GM12878 (cell line): ENCODE measurements at regions not wholly inside any gene's neighbourhood (a gene's known extent, or its start where the extent isn't known, plus 50 kb on each side); places are given as distances from the start of the nearest gene placed in this dataset.

ENCODE experiments used
- BHLHE40 ChIP-seq, 2 experiments: fragments of 450-650 bp in 1 of 2; IDR thresholded peaks; 2 replicates each; pipeline ENCODE4 v1.6.1; 2011 to 2017; ENCODE audit warnings: low read depth in 2 of 2, borderline replicate concordance in 1 of 2, improper control_type of control experiment in 1 of 2, low read length in 1 of 2, mild to moderate bottlenecking in 1 of 2
- CHD4 ChIP-seq: fragments of 200-600 bp; sonication (generic); IDR thresholded peaks from 2 replicates; pipeline ENCODE4 v1.6.1; 2016; ENCODE audit warnings: mild to moderate bottlenecking
- CREB1 ChIP-seq: IDR thresholded peaks from 2 replicates; pipeline ENCODE4 v1.6.1; 2012; ENCODE audit warnings: low read depth, mild to moderate bottlenecking, inconsistent platforms
- CREM ChIP-seq: IDR thresholded peaks from 2 replicates; pipeline ENCODE4 v1.6.1; 2014; ENCODE audit warnings: antibody characterized with exemption, low read depth
- FOXK2 ChIP-seq: fragments of 450-650 bp; IDR thresholded peaks from 2 replicates; pipeline ENCODE4 v1.6.1; 2017; ENCODE audit warnings: mild to moderate bottlenecking, moderate library complexity
- FOXM1 ChIP-seq: IDR thresholded peaks from 2 replicates; pipeline ENCODE4 v1.6.1; 2012; ENCODE audit warnings: low read depth, mild to moderate bottlenecking, inconsistent platforms, low read length, moderate library complexity
- HCFC1 ChIP-seq: fragments of 150-350 bp; IDR thresholded peaks from 2 replicates; pipeline ENCODE4 v1.6.1; 2014; ENCODE audit warnings: low read length
- IKZF1 ChIP-seq: fragments of 450-650 bp; conservative IDR thresholded peaks from 2 replicates; pipeline ENCODE4 v1.6.1; 2017; ENCODE audit warnings: antibody characterized with exemption, mild to moderate bottlenecking
- IRF4 ChIP-seq: IDR thresholded peaks from 2 replicates; pipeline ENCODE4 v1.6.1; 2011; ENCODE audit warnings: low read depth, low read length
- JUNB ChIP-seq: IDR thresholded peaks from 2 replicates; pipeline ENCODE4 v1.6.1; 2016; ENCODE audit warnings: antibody characterized with exemption, mild to moderate bottlenecking
- JUND ChIP-seq: IDR thresholded peaks from 2 replicates; pipeline ENCODE4 v1.6.1; 2012; ENCODE audit warnings: low read depth, mild to moderate bottlenecking, low read length, improper control_type of control experiment, moderate library complexity
- MYB ChIP-seq: fragments of 150-350 bp; IDR thresholded peaks from 2 replicates; pipeline ENCODE4 v1.6.1; 2014; ENCODE audit warnings: mild to moderate bottlenecking, low read depth, low read length, borderline replicate concordance
- PML ChIP-seq: IDR thresholded peaks from 2 replicates; pipeline ENCODE4 v1.6.1; 2012; ENCODE audit warnings: low read length, inconsistent platforms
- RAD21 ChIP-seq: IDR thresholded peaks from 2 replicates; pipeline ENCODE4 v1.6.1; 2011; ENCODE audit warnings: mild to moderate bottlenecking, low read depth, low read length, moderate library complexity; ENCODE audit not compliant: insufficient read depth
- SIX5 ChIP-seq: IDR thresholded peaks from 2 replicates; pipeline ENCODE4 v1.6.1; 2011; ENCODE audit warnings: mild to moderate bottlenecking, low read depth, low read length, moderate library complexity; ENCODE audit not compliant: severe bottlenecking
- SMARCA5 ChIP-seq: fragments of 450-650 bp; IDR thresholded peaks from 2 replicates; pipeline ENCODE4 v1.6.1; 2017; ENCODE audit warnings: mild to moderate bottlenecking
- SMC3 ChIP-seq: IDR thresholded peaks from 2 replicates; pipeline ENCODE4 v1.6.1; 2011; ENCODE audit warnings: low read length, improper control_type of control experiment, borderline replicate concordance
- TBL1XR1 ChIP-seq: IDR thresholded peaks from 2 replicates; pipeline ENCODE4 v1.6.1; 2012; ENCODE audit warnings: low read depth, low read length, improper control_type of control experiment
- TCF3 ChIP-seq: IDR thresholded peaks from 2 replicates; pipeline ENCODE4 v1.6.1; 2012; ENCODE audit warnings: low read depth, mild to moderate bottlenecking, low read length, borderline replicate concordance; ENCODE audit not compliant: insufficient read depth
- ZNF274 ChIP-seq: IDR thresholded peaks from one replicate; pipeline ENCODE4 v1.8.0; 2011; ENCODE audit not compliant: insufficient read length, insufficient read depth
- TF ChIP-seq, protein P1 (sequence below): IDR thresholded peaks from 2 replicates; pipeline ENCODE4 v1.6.1; 2012; ENCODE audit warnings: low read length, inconsistent platforms
- TF ChIP-seq, protein P2 (sequence below): fragments of 450-650 bp; IDR thresholded peaks from 2 replicates; pipeline ENCODE4 v1.6.1; 2016; ENCODE audit warnings: mild to moderate bottlenecking
- TF ChIP-seq, protein P3 (sequence below): fragments of 450-650 bp; IDR thresholded peaks from 2 replicates; pipeline ENCODE4 v1.6.1; 2018; ENCODE audit warnings: mild to moderate bottlenecking, low read depth, moderate library complexity; ENCODE audit not compliant: partially characterized antibody
- TF ChIP-seq, protein P4 (sequence below): fragments of 450-650 bp; IDR thresholded peaks from 2 replicates; pipeline ENCODE4 v1.6.1; 2018; ENCODE audit warnings: borderline replicate concordance, mild to moderate bottlenecking; ENCODE audit not compliant: partially characterized antibody
- TF ChIP-seq, protein P5 (sequence below): fragments of 450-650 bp; IDR thresholded peaks from 2 replicates; pipeline ENCODE4 v1.6.1; 2016; ENCODE audit warnings: mild to moderate bottlenecking

DNA sequence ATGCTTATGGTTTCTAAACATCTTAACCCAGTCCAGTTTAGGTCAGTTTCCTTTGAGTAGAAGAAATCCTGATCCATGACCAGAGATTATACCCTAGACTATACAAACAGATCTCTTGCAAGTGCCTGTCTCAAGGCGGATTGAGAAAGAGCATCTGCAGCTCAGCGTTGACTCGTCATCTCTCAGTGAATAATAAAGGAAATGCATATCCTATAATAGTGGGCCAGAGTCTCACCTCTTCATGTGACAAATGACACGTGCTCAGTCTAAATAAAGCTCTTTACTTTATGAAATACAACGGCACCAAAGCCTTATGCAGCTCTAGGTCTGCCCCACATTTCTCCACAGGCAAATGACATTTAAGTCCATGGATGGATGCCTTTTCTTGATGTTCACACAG is 179.4 kb upstream of the NR3C1 start (continued):
- no peak for TF ChIP-seq CREB1
- no peak for TF ChIP-seq FOXK2
- peak; percentile 70 to 81 for TF ChIP-seq BHLHE40 (IDR thresholded peaks at IDR 0.05; ENCODE audit: borderline replicate concordance in 1 of 2, low read depth in 2 of 2, low read length in 1 of 2)
- TF ChIP-seq IRF4: no peak
- no peak for TF ChIP-seq JUND
- peak; percentile 24; the same call in 1 of the 2 replicates for TF ChIP-seq IKZF1
- TF ChIP-seq, protein P1, sequence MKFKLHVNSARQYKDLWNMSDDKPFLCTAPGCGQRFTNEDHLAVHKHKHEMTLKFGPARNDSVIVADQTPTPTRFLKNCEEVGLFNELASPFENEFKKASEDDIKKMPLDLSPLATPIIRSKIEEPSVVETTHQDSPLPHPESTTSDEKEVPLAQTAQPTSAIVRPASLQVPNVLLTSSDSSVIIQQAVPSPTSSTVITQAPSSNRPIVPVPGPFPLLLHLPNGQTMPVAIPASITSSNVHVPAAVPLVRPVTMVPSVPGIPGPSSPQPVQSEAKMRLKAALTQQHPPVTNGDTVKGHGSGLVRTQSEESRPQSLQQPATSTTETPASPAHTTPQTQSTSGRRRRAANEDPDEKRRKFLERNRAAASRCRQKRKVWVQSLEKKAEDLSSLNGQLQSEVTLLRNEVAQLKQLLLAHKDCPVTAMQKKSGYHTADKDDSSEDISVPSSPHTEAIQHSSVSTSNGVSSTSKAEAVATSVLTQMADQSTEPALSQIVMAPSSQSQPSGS: no peak
- TF ChIP-seq PML: no peak
- no peak for TF ChIP-seq CREM
- peak; percentile 23; the same call in 1 of the 2 replicates for TF ChIP-seq JUNB
- 0 out of 2 replicates have a peak, but pooled peaks have one; percentile 2 for TF ChIP-seq RAD21
- TF ChIP-seq SMC3: no peak
- TF ChIP-seq, protein P2, sequence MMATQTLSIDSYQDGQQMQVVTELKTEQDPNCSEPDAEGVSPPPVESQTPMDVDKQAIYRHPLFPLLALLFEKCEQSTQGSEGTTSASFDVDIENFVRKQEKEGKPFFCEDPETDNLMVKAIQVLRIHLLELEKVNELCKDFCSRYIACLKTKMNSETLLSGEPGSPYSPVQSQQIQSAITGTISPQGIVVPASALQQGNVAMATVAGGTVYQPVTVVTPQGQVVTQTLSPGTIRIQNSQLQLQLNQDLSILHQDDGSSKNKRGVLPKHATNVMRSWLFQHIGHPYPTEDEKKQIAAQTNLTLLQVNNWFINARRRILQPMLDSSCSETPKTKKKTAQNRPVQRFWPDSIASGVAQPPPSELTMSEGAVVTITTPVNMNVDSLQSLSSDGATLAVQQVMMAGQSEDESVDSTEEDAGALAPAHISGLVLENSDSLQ: no peak
- TF ChIP-seq, protein P3, sequence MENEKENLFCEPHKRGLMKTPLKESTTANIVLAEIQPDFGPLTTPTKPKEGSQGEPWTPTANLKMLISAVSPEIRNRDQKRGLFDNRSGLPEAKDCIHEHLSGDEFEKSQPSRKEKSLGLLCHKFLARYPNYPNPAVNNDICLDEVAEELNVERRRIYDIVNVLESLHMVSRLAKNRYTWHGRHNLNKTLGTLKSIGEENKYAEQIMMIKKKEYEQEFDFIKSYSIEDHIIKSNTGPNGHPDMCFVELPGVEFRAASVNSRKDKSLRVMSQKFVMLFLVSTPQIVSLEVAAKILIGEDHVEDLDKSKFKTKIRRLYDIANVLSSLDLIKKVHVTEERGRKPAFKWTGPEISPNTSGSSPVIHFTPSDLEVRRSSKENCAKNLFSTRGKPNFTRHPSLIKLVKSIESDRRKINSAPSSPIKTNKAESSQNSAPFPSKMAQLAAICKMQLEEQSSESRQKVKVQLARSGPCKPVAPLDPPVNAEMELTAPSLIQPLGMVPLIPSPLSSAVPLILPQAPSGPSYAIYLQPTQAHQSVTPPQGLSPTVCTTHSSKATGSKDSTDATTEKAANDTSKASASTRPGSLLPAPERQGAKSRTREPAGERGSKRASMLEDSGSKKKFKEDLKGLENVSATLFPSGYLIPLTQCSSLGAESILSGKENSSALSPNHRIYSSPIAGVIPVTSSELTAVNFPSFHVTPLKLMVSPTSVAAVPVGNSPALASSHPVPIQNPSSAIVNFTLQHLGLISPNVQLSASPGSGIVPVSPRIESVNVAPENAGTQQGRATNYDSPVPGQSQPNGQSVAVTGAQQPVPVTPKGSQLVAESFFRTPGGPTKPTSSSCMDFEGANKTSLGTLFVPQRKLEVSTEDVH: no peak
- TF ChIP-seq, protein P4, sequence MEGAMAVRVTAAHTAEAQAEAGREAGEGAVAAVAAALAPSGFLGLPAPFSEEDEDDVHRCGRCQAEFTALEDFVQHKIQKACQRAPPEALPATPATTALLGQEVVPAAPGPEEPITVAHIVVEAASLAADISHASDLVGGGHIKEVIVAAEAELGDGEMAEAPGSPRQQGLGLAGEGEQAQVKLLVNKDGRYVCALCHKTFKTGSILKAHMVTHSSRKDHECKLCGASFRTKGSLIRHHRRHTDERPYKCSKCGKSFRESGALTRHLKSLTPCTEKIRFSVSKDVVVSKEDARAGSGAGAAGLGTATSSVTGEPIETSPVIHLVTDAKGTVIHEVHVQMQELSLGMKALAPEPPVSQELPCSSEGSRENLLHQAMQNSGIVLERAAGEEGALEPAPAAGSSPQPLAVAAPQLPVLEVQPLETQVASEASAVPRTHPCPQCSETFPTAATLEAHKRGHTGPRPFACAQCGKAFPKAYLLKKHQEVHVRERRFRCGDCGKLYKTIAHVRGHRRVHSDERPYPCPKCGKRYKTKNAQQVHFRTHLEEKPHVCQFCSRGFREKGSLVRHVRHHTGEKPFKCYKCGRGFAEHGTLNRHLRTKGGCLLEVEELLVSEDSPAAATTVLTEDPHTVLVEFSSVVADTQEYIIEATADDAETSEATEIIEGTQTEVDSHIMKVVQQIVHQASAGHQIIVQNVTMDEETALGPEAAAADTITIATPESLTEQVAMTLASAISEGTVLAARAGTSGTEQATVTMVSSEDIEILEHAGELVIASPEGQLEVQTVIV: no peak
- TF ChIP-seq TBL1XR1: no peak
- TF ChIP-seq FOXM1: peak; percentile 17; the same call in 1 of the 2 replicates
- TF ChIP-seq SIX5: no peak
- TF ChIP-seq MYB: no peak
- TF ChIP-seq ZNF274: no peak
- TF ChIP-seq HCFC1: no peak
- TF ChIP-seq, protein P5, sequence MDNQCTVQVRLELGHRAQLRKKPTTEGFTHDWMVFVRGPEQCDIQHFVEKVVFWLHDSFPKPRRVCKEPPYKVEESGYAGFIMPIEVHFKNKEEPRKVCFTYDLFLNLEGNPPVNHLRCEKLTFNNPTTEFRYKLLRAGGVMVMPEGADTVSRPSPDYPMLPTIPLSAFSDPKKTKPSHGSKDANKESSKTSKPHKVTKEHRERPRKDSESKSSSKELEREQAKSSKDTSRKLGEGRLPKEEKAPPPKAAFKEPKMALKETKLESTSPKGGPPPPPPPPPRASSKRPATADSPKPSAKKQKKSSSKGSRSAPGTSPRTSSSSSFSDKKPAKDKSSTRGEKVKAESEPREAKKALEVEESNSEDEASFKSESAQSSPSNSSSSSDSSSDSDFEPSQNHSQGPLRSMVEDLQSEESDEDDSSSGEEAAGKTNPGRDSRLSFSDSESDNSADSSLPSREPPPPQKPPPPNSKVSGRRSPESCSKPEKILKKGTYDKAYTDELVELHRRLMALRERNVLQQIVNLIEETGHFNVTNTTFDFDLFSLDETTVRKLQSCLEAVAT: no peak
- no peak for TF ChIP-seq SMARCA5
- no peak for TF ChIP-seq TCF3
- no peak for TF ChIP-seq CHD4
